NOMO-1 treated with dmso at 0.1 percent for 144 hours (cell line): ENCODE measurements at regions not wholly inside any gene's neighbourhood (a gene's known extent, or its start where the extent isn't known, plus 50 kb on each side); places are given as distances from the start of the nearest gene placed in this dataset.

Experiments used
- DNase-seq: peaks from one replicate; lab custom pipeline; 2025; ENCODE audit not compliant: unreplicated experiment; lab: John Stamatoyannopoulos, UW

- no peak for DNase-seq
These were observed 344.3 kb downstream of the EDEM1 start for GRCh38 chr3:5531741-5532290.

- DNase-seq, result no peak
These were observed 353.0 kb downstream of the EDEM1 start for GRCh38 chr3:5540532-5540931.

- no peak for DNase-seq
These were observed 355.0 kb downstream of the EDEM1 start for GRCh38 chr3:5542472-5542871.

GRCh38 chr3:5543047-5543446 is 355.5 kb downstream of the EDEM1 start:
- DNase-seq, result no peak

- no peak for DNase-seq
These were observed 358.2 kb downstream of the EDEM1 start for GRCh38 chr3:5545719-5546118.

GRCh38 chr3:5553203-5553602 is 365.7 kb downstream of the EDEM1 start:
- no peak for DNase-seq

GRCh38 chr3:5554245-5554747 is 366.8 kb downstream of the EDEM1 start:
- DNase-seq, result no peak

GRCh38 chr3:5560199-5560598 is 372.7 kb downstream of the EDEM1 start:
- DNase-seq, result peak; percentile 60

- no peak for DNase-seq
These were observed 376.2 kb downstream of the EDEM1 start for GRCh38 chr3:5563537-5564277.

- DNase-seq, result no peak
These were observed 376.8 kb downstream of the EDEM1 start for GRCh38 chr3:5564278-5564666.

- DNase-seq, result no peak
These were observed 377.5 kb downstream of the EDEM1 start for GRCh38 chr3:5565026-5565425.

GRCh38 chr3:5567113-5567512 is 379.6 kb downstream of the EDEM1 start:
- DNase-seq, result no peak

- DNase-seq, result no peak
These were observed 380.9 kb downstream of the EDEM1 start for GRCh38 chr3:5568451-5568850.

GRCh38 chr3:5569152-5569551 is 381.6 kb downstream of the EDEM1 start:
- no peak for DNase-seq

- no peak for DNase-seq
These were observed 384.7 kb downstream of the EDEM1 start for GRCh38 chr3:5572168-5572567.

- DNase-seq, result no peak
These were observed 388.9 kb downstream of the EDEM1 start for GRCh38 chr3:5576277-5577011.

GRCh38 chr3:5579139-5579602 is 391.7 kb downstream of the EDEM1 start:
- DNase-seq, result no peak

- DNase-seq, result peak; percentile 41
These were observed 392.4 kb downstream of the EDEM1 start for GRCh38 chr3:5579946-5580345.

GRCh38 chr3:5580826-5581225 is 393.3 kb downstream of the EDEM1 start:
- DNase-seq, result no peak

GRCh38 chr3:5581743-5582142 is 394.2 kb downstream of the EDEM1 start:
- DNase-seq, result no peak

- DNase-seq, result no peak
These were observed 396.4 kb downstream of the EDEM1 start for GRCh38 chr3:5583920-5584319.

GRCh38 chr3:5585085-5585484 is 397.6 kb downstream of the EDEM1 start:
- DNase-seq, result no peak
